ENCODE measurements at regions not wholly inside any gene's neighbourhood (a gene's known extent, or its start where the extent isn't known, plus 50 kb on each side); places are given as distances from the start of the nearest gene placed in this dataset.

DNA sequence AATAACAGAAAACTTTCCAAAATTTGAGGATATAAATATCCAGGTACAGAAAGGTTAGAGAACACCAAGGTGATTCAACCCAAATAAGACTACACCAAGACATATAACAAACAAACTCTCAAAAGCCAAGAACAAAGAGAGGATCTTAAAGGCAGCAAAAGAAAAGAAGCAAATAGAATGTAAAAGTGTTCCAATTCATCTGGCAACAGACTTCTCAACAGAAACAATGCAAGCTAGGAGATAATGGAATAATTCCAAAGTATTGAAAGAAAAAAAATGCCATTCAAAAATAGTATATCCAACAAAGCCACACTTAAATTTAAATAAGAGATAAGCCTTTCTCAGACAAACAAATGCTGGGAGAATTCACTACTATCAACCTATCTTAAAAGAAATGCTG lies 153.0 kb upstream of the FAT3 start:
- Histone ChIP-seq H3K4me1 (ENCODE audit: control insufficient read depth in 1 of 2, insufficient read depth in 2 of 2, low read depth in 1 of 2, low read length in 1 of 2) (peaks cover 0 to 2% of the 10 kb centered on the region in 2 experiments; a peak in 1 of 4 replicates), H3K4me2 (no peak overlapping the region), H3K27me3 (ENCODE audit: insufficient read depth) (no peaks in the 10 kb centered on the region), H3K36me3 (replicated peaks in 1 of 2; ENCODE audit: control insufficient read depth in 1 of 2, insufficient read depth in 2 of 2, low read length in 1 of 2) (no peaks in the 10 kb centered on the region), H4K20me1 (ENCODE audit: insufficient read depth) (no peaks in the 10 kb centered on the region), H3K9ac (no peak overlapping the region), H3F3A (replicated peaks; ENCODE audit: insufficient read depth) (no peaks in the 10 kb centered on the region), H2AFZ (ENCODE audit: low read depth) (no peak overlapping the region), H3K4me3 (ENCODE audit: low read depth in 2 of 2, low read length in 1 of 2) (no peak overlapping the region), H3K9me3 (no peaks in the 10 kb centered on the region), H3K27ac (ENCODE audit: low read depth in 2 of 2, low read length in 1 of 2) (no peak overlapping the region), H3K79me2 (ENCODE audit: insufficient read depth) (no peaks in the 10 kb centered on the region), H3K9me2 (no peaks in the 10 kb centered on the region)
- ChIA-PET POLR2A (no interaction called here), CTCF (no interaction called here)
- TF ChIP-seq GATA2 (CRISPR knock-in tag; IDR thresholded peaks at IDR 0.05), result no peak
- TF ChIP-seq FOXM1 (IDR thresholded peaks at IDR 0.05; ENCODE audit: low read depth), result no peak
- TF ChIP-seq FOSL2 (IDR thresholded peaks at IDR 0.05; ENCODE audit: borderline replicate concordance, low read depth), result no peak
- TF ChIP-seq RCOR1 (IDR thresholded peaks at IDR 0.05; ENCODE audit: low read length), result no peak
- TF ChIP-seq, protein P1, sequence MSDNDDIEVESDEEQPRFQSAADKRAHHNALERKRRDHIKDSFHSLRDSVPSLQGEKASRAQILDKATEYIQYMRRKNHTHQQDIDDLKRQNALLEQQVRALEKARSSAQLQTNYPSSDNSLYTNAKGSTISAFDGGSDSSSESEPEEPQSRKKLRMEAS (IDR thresholded peaks at IDR 0.05; ENCODE audit: low read depth), result no peak
- TF ChIP-seq, protein P2, sequence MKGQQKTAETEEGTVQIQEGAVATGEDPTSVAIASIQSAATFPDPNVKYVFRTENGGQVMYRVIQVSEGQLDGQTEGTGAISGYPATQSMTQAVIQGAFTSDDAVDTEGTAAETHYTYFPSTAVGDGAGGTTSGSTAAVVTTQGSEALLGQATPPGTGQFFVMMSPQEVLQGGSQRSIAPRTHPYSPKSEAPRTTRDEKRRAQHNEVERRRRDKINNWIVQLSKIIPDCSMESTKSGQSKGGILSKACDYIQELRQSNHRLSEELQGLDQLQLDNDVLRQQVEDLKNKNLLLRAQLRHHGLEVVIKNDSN (IDR thresholded peaks at IDR 0.05; ENCODE audit: borderline replicate concordance, low read depth), result no peak
- no peak for TF ChIP-seq TEAD4 (IDR thresholded peaks at IDR 0.05; ENCODE audit: borderline replicate concordance, insufficient read depth)
- TF ChIP-seq MXI1 (IDR thresholded peaks at IDR 0.05; ENCODE audit: low read depth, low read length), result no peak
- TF ChIP-seq SMC3 (IDR thresholded peaks at IDR 0.05; ENCODE audit: low read depth, low read length), result no peak
- no peak for TF ChIP-seq EP300 (IDR thresholded peaks at IDR 0.05; ENCODE audit: borderline replicate concordance in 1 of 2, low read depth in 1 of 2, low read length in 1 of 2)
- TF ChIP-seq, protein P3, sequence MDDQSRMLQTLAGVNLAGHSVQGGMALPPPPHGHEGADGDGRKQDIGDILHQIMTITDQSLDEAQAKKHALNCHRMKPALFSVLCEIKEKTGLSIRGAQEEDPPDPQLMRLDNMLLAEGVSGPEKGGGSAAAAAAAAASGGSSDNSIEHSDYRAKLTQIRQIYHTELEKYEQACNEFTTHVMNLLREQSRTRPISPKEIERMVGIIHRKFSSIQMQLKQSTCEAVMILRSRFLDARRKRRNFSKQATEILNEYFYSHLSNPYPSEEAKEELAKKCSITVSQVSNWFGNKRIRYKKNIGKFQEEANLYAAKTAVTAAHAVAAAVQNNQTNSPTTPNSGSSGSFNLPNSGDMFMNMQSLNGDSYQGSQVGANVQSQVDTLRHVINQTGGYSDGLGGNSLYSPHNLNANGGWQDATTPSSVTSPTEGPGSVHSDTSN (IDR thresholded peaks at IDR 0.05), result no peak
- TF ChIP-seq TAF1 (IDR thresholded peaks at IDR 0.05; ENCODE audit: borderline replicate concordance, low read depth, low read length), result no peak
- no peak for TF ChIP-seq RXRA (IDR thresholded peaks at IDR 0.05; ENCODE audit: borderline replicate concordance, low read depth)
- TF ChIP-seq, protein P4, sequence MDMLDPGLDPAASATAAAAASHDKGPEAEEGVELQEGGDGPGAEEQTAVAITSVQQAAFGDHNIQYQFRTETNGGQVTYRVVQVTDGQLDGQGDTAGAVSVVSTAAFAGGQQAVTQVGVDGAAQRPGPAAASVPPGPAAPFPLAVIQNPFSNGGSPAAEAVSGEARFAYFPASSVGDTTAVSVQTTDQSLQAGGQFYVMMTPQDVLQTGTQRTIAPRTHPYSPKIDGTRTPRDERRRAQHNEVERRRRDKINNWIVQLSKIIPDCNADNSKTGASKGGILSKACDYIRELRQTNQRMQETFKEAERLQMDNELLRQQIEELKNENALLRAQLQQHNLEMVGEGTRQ (IDR thresholded peaks at IDR 0.05; ENCODE audit: borderline replicate concordance, low read depth, low read length), result no peak
- TF ChIP-seq NRF1 (IDR thresholded peaks at IDR 0.05; ENCODE audit: low read depth, low read length), result no peak
- TF ChIP-seq YY1 (IDR thresholded peaks at IDR 0.05; ENCODE audit: low read depth), result no peak
- TF ChIP-seq JUND (IDR thresholded peaks at IDR 0.05), result no peak
- no peak for TF ChIP-seq ELF1 (IDR thresholded peaks at IDR 0.05)
- no peak for DNase-seq

All from SK-N-SH (cell line).